Retinal pigment epithelial cell (primary cell): ENCODE measurements at regions not wholly inside any gene's neighbourhood (a gene's known extent, or its start where the extent isn't known, plus 50 kb on each side); places are given as distances from the start of the nearest gene placed in this dataset.

Experiments used
- DNase-seq: peaks from one replicate; pipeline ENCODE4 v3.0.0-alpha.2; 2010; ENCODE audit warnings: low read depth
- H3K4me3 ChIP-seq: 2 replicates; pipeline ENCODE4 v1.5.1; 2011; ENCODE audit warnings: mild to moderate bottlenecking, low read length, control low read depth, moderate library complexity
- CTCF ChIP-seq: conservative IDR thresholded peaks from 2 replicates; pipeline ENCODE4 v1.5.1; 2011; ENCODE audit warnings: low read depth, low read length, control low read depth, inconsistent platforms

DNA sequence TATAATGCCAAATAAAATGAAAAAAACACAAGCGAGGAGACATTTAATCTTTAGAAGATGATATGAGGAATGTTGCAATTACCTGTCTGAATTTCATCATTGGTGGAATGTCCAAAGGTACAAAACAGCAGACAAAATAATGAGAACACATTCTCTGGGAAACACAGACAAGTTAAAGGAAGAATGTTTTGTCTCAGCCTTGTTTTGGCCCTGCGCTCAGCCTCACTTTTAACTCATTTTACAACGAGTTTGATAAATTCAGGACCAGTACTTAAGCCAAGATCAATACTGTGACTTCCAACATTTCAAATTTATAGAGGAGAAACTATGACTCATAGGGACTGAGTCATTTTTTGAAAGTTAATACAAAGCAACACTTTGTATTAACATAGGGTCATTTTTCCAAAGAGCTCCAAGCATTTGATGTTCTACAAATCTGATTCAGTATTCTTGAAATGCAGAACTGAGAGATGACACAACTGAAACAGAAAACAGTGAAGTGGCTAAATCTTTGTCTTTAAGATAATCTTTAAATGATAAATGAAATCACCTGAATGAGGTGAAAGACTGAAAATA is 833.2 kb upstream of the CHAC2 start:
- H3K4me3 ChIP-seq: no peak overlapping the region
- TF ChIP-seq CTCF: no peak
- peak; percentile 25 for DNase-seq

GRCh38 chr2:52933878-52934277 is 833.7 kb upstream of the CHAC2 start:
- H3K4me3 ChIP-seq: no peak overlapping the region
- DNase-seq: no peak
- no peak for TF ChIP-seq CTCF

DNA sequence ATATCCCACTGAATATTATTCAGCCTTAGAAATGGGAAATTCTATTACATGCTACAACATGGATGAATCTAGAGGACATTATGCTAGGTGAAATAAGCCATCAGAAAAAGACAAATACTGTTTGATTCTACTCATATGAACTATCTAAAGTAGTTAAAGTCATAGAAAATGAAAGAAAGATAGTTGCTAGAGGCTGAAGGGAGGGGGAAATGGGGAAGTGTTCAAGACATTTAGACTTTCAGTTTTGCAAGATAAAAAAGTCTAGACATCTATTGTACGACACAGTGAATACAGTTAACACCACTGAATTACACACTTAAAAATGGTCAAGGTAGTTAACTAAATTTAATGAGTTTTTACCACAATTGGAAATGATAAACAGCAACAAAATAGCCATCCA is 835.9 kb upstream of the CHAC2 start:
- TF ChIP-seq CTCF: no peak
- no peak for DNase-seq
- no peak overlapping the region for H3K4me3 ChIP-seq

DNA sequence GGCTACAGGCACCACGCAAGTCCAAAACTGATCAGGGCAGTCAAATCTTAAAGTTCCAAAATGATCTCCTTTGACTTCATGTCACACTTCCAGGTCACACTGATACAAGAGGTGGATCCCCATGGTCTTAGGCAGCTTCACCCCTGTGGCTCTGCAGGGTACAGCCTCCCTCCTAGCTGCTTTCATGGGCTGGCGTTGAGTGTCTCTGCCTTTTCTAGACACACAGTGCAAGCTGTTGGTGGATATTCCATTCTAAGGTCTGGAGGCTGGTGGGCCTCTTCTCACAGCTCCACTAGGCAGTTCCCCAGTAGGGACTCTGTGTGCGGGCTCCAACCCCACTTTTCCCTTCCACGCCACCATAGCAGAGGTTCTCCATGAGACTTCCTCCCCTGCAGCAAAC is 838.2 kb upstream of the CHAC2 start:
- DNase-seq: no peak
- no peak overlapping the region for H3K4me3 ChIP-seq
- TF ChIP-seq CTCF: no peak

DNA sequence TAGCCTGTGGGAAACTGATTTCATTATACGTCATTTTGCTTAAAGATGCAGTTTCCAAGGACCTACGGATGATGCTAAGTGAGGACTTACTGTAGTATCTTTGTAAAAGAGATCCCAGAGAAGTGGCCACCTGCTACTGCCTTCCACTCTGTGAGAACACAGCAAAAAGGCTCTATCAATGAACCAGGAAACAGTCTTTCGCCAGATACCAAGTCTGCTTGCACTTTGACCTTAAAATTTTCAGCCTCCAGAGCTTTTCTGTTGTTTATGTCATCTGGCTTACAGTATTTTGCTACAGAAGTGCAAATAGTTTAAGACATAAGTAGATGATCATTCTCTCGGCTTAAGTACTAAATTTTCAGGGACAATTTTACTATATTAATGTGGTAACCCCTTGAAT is 847.9 kb upstream of the CHAC2 start:
- DNase-seq: no peak
- no peak overlapping the region for H3K4me3 ChIP-seq
- TF ChIP-seq CTCF: no peak

DNA sequence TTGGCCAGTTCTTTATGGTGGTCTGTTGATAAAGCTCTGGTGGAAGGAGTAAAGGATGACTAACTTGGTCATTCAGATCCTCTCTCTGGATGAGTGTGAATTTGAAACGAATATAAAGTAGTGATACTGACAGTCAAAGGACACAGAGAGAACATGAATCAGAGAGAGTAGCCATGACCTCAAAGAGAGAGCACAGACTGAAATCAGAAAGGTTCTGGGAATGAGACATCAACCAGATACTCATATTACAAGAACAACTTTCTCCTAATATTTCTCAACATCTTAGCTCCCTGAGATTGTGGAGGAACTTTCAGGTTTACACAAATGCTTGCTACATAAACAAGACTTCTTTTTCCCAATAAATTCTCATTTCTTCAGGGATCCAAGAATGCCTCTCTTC is 849.1 kb upstream of the CHAC2 start:
- no peak overlapping the region for H3K4me3 ChIP-seq
- no peak for TF ChIP-seq CTCF
- DNase-seq: no peak

DNA sequence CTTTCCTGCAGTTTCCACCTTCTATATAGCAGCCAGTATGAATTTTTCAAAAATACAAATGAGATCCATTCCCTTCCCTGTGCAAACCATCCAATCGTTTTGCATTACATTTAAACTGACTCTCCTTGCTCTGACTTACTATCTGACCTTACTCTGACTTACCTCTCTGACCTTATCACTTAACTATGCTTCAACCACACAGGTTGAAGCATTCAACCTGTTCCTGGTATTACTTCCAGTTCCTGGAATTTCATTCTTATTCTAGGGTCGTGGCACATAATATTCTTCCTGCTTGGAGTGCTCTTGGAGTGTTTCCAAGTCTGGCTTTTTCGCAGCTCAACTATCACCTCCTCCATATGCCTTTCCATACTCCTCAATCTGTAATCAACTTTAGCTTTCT is 850.6 kb upstream of the CHAC2 start:
- no peak for DNase-seq
- no peak overlapping the region for H3K4me3 ChIP-seq
- no peak for TF ChIP-seq CTCF
